ENCODE measurements at regions not wholly inside any gene's neighbourhood (a gene's known extent, or its start where the extent isn't known, plus 50 kb on each side); places are given as distances from the start of the nearest gene placed in this dataset.

DNA sequence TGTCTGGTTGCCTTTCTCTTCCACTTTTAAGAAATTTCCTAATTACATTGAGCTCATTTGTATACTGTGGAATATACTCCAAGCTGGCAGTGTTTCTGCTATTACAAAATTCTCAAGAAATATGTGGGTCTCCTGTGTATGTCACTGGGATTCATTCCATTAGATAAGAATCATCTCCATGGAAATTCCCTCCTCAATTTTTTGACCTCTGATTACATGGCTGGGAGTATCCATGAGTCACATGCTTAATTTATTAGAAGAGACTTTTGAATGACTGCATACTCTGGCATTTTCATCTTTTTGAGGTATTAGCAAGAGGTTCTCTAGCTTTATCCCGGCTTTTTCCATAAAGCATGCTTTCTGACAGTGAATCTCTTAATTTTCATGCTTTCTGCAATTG lies 665.5 kb upstream of the CNTNAP5 start:
- Histone ChIP-seq H3K79me2 (no peaks in the 10 kb centered on the region), H3K4me2 (ENCODE audit: low read length) (no peak overlapping the region), H3K4me3 (ENCODE audit: low read depth, low read length) (no peak overlapping the region), H3K27me3 (ENCODE audit: control insufficient read depth, insufficient read depth, low read length) (no peaks in the 10 kb centered on the region), H3K27ac (no peak overlapping the region), H3K9me3 (ENCODE audit: control insufficient read depth, low read length) (no peaks in the 10 kb centered on the region), H3K9ac (no peak overlapping the region), H2AFZ (no peak overlapping the region), H3K36me3 (ENCODE audit: control insufficient read depth, insufficient read depth, low read length) (no peaks in the 10 kb centered on the region), H3K4me1 (no peaks in the 10 kb centered on the region)
- no peak for TF ChIP-seq CTCF (IDR thresholded peaks at IDR 0.05)

DNA sequence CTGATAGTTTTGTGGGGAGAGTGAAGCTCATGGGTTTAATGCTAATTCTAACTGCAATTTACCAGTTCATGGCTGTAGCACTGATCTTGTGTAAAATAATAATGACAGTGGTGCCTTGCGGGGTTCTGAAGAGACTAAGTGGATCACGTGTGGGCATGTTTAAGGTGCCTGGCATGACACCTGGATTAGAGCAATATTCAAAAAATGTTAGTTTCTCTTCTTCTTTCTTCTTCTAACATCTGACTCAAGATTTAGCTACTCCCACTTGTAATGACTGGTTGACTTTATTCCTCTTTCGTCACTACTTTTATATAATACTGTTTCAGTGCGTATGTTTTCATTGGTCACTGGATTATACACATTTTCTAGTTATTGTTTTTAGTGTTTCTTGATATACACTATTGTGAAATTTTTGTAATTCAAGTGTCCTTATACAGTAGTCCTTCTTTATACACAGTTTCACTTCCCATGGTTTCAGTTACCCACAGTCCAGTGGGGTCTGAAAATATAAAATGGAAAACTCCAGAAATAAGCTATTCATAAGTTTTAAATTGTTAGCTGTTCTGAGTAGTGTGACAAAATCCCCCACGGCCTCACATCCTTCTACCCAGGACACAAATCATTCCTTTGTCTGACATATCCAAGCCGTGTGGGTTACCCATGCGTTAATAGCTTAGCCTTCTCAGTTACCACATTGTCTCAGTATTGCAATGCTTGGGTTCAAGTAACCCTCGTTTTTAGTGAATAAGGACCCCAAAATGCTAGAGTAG lies 662.2 kb upstream of the CNTNAP5 start:
- H3K4me2 ChIP-seq (ENCODE audit: low read length) = no peak overlapping the region
- H3K36me3 ChIP-seq (ENCODE audit: control insufficient read depth, insufficient read depth, low read length) = no peaks in the 10 kb centered on the region
- no peaks in the 10 kb centered on the region for H3K4me1 ChIP-seq
- no peak overlapping the region for H3K4me3 ChIP-seq (ENCODE audit: low read depth, low read length)
- H2AFZ ChIP-seq = no peak overlapping the region
- TF ChIP-seq CTCF (IDR thresholded peaks at IDR 0.05) = no peak
- H3K79me2 ChIP-seq = no peaks in the 10 kb centered on the region
- no peak overlapping the region for H3K9ac ChIP-seq
- no peaks in the 10 kb centered on the region for H3K27me3 ChIP-seq (ENCODE audit: control insufficient read depth, insufficient read depth, low read length)
- H3K9me3 ChIP-seq (ENCODE audit: control insufficient read depth, low read length) = no peaks in the 10 kb centered on the region
- H3K27ac ChIP-seq = no peak overlapping the region

- H3K79me2 ChIP-seq = no peaks in the 10 kb centered on the region
- H3K27me3 ChIP-seq (ENCODE audit: control insufficient read depth, insufficient read depth, low read length) = no peaks in the 10 kb centered on the region
- H3K9me3 ChIP-seq (ENCODE audit: control insufficient read depth, low read length) = no peaks in the 10 kb centered on the region
- no peak overlapping the region for H3K4me2 ChIP-seq (ENCODE audit: low read length)
- no peaks in the 10 kb centered on the region for H3K36me3 ChIP-seq (ENCODE audit: control insufficient read depth, insufficient read depth, low read length)
- no peak overlapping the region for H2AFZ ChIP-seq
- H3K4me3 ChIP-seq (ENCODE audit: low read depth, low read length) = no peak overlapping the region
- no peak overlapping the region for H3K9ac ChIP-seq
- TF ChIP-seq CTCF (IDR thresholded peaks at IDR 0.05) = no peak
- H3K27ac ChIP-seq = no peak overlapping the region
- no peaks in the 10 kb centered on the region for H3K4me1 ChIP-seq
Measured at GRCh38 chr2:123363826-123364225, 661.3 kb upstream of the CNTNAP5 start.

GRCh38 chr2:123364243-123364896 lies 660.7 kb upstream of the CNTNAP5 start:
- H3K27ac ChIP-seq = no peak overlapping the region
- no peak overlapping the region for H2AFZ ChIP-seq
- no peaks in the 10 kb centered on the region for H3K79me2 ChIP-seq
- no peaks in the 10 kb centered on the region for H3K27me3 ChIP-seq (ENCODE audit: control insufficient read depth, insufficient read depth, low read length)
- H3K4me1 ChIP-seq = no peaks in the 10 kb centered on the region
- H3K4me2 ChIP-seq (ENCODE audit: low read length) = no peak overlapping the region
- H3K9me3 ChIP-seq (ENCODE audit: control insufficient read depth, low read length) = no peaks in the 10 kb centered on the region
- no peak for TF ChIP-seq CTCF (IDR thresholded peaks at IDR 0.05)
- H3K36me3 ChIP-seq (ENCODE audit: control insufficient read depth, insufficient read depth, low read length) = no peaks in the 10 kb centered on the region
- no peak overlapping the region for H3K4me3 ChIP-seq (ENCODE audit: low read depth, low read length)
- H3K9ac ChIP-seq = no peak overlapping the region

Data from parathyroid adenoma (tissue), 2 donors.